DMS114 treated with DMSO at 0.1 percent for 48 hours (cell line): ENCODE measurements at regions not wholly inside any gene's neighbourhood (a gene's known extent, or its start where the extent isn't known, plus 50 kb on each side); places are given as distances from the start of the nearest gene placed in this dataset.
"Not testable (repeated sequence)": the region's sequence is repeated elsewhere in the genome, so short reads cannot be mapped to it uniquely, and the experiment has no call there.

Experiments
- DNase-seq: peaks from one replicate; lab custom pipeline; 2025; ENCODE audit not compliant: unreplicated experiment; lab: John Stamatoyannopoulos, UW

GRCh38 chr17:71790791-71791190 lies 330.0 kb upstream of the SOX9 start:
- DNase-seq, result no peak

DNA sequence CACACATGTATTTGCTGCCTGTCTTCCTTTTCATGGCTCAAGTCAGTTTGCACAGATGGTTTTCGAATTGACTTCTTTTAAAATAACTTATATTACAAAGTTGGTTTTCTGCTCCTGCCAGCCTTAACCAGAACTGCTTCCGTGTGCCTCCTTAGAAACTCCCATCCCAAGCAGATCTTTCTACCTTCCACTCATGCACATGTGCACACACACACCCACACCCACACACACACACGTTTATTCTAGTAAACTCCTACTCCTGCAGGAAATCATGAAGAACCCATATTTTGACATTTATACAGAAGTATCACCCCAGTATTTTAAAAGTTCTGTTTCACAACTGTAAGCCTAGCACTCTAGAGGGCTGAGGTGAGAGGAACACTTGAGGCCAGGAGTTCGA lies 329.5 kb upstream of the SOX9 start:
- no peak for DNase-seq

DNA sequence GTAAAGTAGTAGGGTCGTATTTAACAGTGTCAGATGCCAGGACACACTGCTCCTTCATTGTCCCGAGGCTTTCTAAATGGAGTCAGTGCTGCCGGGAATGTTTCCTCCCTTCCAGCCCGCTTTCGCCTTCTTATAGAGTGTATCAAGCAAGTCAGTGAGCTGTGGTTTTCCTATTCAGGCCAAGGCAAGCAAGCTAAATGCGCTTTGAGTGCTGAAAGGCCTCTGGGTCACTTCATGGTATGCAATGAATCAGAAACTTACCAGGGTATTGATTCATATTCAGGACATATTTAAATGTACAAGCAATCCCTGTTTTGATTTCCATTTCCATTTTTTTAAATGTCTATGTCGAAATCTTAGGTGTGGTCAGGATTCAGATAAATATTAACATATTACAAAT lies 327.9 kb upstream of the SOX9 start:
- DNase-seq, result no peak

- DNase-seq, result no peak
Measured at GRCh38 chr17:71793518-71793917, 327.3 kb upstream of the SOX9 start.

DNA sequence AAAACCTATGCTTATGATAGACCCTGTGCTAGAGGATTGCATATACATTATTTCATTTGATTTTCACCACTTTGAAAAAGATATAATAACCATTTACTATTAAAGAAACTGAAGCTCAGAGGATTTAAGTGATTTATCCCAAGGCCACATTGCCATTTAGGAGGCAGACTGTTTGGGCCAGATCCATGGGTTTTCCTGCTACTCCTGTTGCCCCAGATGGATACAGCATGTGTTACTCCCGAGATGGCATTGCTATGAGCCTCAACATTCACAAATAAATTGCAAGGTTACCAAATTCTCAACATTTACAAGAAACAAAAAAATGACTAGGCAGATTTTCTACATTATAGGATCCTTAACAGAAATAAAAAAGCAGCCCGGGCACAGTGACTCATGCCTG lies 322.1 kb upstream of the SOX9 start:
- DNase-seq, result no peak

GRCh38 chr17:71799657-71800056 lies 321.2 kb upstream of the SOX9 start:
- DNase-seq, result no peak

DNA sequence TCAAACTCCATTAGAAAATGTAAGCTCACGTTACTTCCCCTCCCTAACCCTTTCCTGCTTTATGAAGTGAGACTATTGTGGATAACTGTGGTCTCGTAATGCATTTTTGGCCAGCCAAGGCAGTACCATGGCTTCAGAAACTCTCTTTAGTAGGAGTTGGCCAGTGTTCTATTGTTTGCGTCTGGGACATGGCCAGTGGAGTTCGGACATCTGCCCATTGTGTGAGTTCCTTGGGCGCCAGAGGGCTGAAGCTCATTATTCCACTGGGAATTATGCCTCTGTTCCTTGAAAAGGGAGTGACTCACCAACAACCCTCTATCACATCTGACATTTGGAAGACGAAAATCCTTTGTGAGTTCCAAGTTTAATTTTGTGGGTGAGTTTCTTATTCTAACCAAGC lies 319.5 kb upstream of the SOX9 start:
- no peak for DNase-seq

DNA sequence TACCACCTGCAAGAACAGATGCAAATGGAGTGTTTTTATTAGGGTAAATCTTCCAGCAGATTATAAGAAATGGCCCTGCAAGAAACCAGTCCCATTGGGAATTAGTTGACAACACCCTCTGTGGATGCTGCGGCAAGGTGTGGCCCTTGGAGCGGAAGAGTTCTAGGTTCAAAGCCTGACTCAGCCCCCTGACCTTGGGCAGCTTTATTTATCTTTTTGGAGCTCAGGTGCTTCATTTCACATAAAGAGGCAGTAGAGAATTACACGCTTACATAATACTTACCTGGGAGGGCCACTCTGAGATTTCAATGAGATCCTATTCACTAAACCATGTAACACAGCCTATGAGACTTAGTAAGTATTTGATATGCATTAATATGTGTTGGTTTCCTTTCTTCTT lies 318.2 kb upstream of the SOX9 start:
- no peak for DNase-seq

- no peak for DNase-seq
Measured at GRCh38 chr17:71803656-71804284, 317.1 kb upstream of the SOX9 start.

- DNase-seq, result no peak
Measured at GRCh38 chr17:71809537-71809936, 311.3 kb upstream of the SOX9 start.

DNA sequence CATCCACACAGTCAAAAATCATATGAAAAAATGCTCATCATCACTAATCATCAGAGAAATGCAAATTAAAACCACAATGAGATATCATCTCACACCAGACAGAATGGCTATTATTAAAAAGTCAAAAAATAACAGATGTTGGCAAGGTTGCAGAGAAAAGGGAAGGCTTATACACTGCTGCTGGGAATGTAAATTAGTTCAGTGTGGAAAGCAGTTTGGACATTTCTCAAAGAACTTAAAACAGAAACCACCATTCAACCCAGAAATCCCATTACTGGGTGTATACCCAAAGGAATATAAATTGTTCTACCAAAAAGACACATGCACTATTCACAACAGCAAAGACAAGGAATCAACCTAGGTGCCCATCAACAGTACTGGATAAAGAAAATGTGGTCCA lies 307.0 kb upstream of the SOX9 start:
- not testable (repeated sequence) for DNase-seq

GRCh38 chr17:71821511-71821910 lies 299.3 kb upstream of the SOX9 start:
- DNase-seq, result no peak

DNA sequence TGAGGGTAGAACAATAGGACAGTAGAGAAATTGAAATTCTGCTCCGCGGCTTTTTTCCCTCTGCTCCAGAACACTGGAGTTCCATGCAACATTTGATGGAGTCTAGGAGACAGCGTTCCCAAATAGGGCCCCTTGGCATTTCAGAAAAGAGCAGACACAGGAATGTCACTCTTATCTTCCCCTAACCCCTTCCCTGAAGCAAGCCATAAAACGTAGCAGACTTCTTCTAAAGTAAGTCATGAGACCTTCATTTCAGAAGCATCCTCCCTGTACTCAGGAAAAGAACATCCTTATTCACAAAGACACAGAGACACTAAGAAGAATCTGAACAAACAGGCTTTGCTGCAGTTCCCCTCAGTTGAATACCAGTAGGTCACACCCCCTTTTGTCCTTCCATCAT lies 296.1 kb upstream of the SOX9 start:
- no peak for DNase-seq

DNA sequence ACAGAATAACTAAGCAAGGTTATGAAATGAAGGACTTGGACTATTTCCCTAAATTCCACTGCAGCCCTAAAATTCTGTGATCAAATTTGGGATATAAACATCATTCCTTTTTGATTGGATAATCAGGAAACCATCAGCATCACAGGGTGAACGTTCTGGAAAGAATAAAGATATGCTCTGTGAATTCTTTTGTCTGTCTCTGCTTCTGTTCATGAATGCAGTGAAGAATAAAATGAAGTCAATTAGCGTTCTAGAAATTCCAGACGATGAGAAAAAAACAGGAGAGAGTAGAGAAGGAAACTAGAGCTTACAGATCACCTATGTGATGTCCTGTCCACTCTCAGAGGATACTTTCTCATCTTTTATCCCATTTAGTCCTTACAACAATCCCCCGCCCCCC lies 295.1 kb upstream of the SOX9 start:
- DNase-seq, result no peak

- DNase-seq, result no peak
Measured at GRCh38 chr17:71828182-71828596, 292.6 kb upstream of the SOX9 start.

DNA sequence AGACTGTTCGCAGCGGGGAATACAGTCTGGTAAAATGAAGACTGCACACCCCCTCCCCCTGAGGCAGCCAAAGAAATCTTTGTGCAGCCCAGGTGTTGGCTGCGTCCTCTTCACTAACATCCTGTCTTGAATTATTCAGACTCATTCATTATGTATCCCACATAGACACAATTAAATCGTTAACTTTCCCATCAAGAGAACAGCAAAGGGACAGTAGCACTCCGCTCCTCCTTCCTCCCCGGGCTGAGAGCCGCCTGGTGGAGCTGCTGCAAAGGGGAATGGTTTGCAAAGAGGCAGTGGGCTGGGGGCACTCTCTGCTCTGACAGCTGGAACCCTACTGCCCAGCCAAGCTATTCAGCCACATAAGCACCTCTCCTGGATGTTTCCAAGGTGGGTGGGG lies 290.0 kb upstream of the SOX9 start:
- no peak for DNase-seq

- DNase-seq, result no peak
Measured at GRCh38 chr17:71842986-71843385, 277.8 kb upstream of the SOX9 start.

- no peak for DNase-seq
Measured at GRCh38 chr17:71845337-71845736, 275.5 kb upstream of the SOX9 start.

DNA sequence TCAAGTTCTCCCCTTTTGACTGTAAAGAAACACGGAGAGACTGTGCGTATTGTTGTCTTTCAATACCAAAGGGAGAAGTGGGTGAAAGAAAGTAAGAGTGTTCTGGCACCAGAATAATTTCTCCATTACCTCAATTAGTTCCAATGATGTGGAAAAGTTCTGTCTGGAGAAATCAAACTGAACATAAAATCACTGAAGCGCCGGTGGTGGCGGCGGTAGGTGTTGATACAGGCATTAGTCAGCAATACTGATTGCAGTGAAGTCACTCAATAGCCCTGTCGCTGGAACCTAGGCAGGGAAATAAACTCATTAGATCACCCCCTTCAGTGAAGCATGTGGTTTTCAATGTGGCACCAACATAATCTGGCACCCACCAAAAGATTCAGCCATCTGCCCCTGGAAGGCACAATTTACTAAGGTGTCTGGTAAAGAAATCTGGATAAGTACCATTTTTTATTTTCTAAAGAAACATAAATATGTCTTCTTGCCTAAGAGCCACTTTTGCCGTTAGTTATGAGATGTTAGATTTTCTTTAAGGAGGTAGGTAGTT lies 274.2 kb upstream of the SOX9 start:
- no peak for DNase-seq

- no peak for DNase-seq
Measured at GRCh38 chr17:71849783-71850768, 270.7 kb upstream of the SOX9 start.

DNA sequence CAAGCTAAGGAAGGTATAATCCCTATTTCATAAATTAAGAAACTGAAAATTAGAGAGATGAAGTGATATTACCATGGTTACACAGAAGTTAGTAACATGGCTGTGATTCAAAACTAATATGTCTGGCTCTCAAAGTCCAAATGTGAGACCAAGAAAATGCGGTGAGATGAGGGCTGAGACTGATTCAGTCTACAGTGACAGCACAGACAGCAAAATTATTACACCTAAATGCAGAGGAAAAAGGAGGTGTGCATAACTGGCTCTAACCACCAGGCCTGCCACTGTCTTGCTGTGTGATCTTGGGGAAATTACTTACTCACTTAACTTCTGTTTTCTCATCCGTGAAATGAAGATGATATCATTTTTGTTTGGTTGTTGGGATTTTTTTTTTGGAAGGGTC lies 270.0 kb upstream of the SOX9 start:
- no peak for DNase-seq

- DNase-seq, result no peak
Measured at GRCh38 chr17:71855010-71855409, 265.8 kb upstream of the SOX9 start.
